ENCODE measurements at regions not wholly inside any gene's neighbourhood (a gene's known extent, or its start where the extent isn't known, plus 50 kb on each side); places are given as distances from the start of the nearest gene placed in this dataset.

- Histone ChIP-seq H3K9me1 (replicated peaks; ENCODE audit: control insufficient read depth, extremely low read depth, insufficient read depth, low read length) (no peaks in the 10 kb centered on the region), H3K27ac (ENCODE audit: insufficient read depth, low read depth, low read length) (no peak overlapping the region), H3K27me3 (ENCODE audit: control insufficient read depth in 2 of 2, insufficient read depth in 2 of 2, low read length in 2 of 2) (peaks cover 11 to 20% of the 10 kb centered on the region in 2 experiments), H3K9me3 (replicated peaks; ENCODE audit: control insufficient read depth, insufficient read depth, low read length) (no peaks in the 10 kb centered on the region), H2AFZ (ENCODE audit: low read depth, low read length) (no peak overlapping the region), H3K4me1 (ENCODE audit: control insufficient read depth, extremely low read depth, insufficient read depth, low read length) (no peaks in the 10 kb centered on the region), H3K4me2 (ENCODE audit: insufficient read depth, low read length) (no peak overlapping the region), H3K36me3 (ENCODE audit: control insufficient read depth in 2 of 2, extremely low read depth in 1 of 2, insufficient read depth in 2 of 2, low read length in 2 of 2) (no peaks in the 10 kb centered on the region), H3K79me2 (ENCODE audit: control insufficient read depth, insufficient read depth, low read length) (no peaks in the 10 kb centered on the region), H3K4me3 (replicated peaks in 1 of 3; ENCODE audit: insufficient read depth in 1 of 3, low read depth in 1 of 3, low read length in 3 of 3) (no peak overlapping the region), H4K20me1 (replicated peaks; ENCODE audit: control insufficient read depth, extremely low read depth, insufficient read depth, low read length) (peaks cover 2% of the 10 kb centered on the region), H3K9ac (replicated peaks; ENCODE audit: extremely low read depth, insufficient read depth, low read length) (no peak overlapping the region)
- POLR2A ChIA-PET: no interaction called here
- dilution Hi-C loops (cut with MboI; ENCODE audit: extremely low pct_ligation_motif_present, low sequenced_read_pairs) (no loop called here), intact Hi-C loops (cut with micrococcal nuclease) (no loop called here)
- no peak for TF ChIP-seq MAX (IDR thresholded peaks at IDR 0.05; ENCODE audit: insufficient read depth, insufficient read length)
- no peak for DNase-seq (ENCODE audit: low read depth, low spot score)
- no TSS peak for BruUV-seq (replicated peaks)
- CTCF ChIA-PET: interaction anchor here (1.4 kb wide), 1 partner anchor 17 kb away, joined by 6 read pairs; no protein-coding TSS in a partner anchor
- FAIRE-seq: no peak
Observed at GRCh38 chr5:135173662-135174290, 139.7 kb upstream of the PITX1 start.

GRCh38 chr5:135172718-135173117 lies 138.7 kb upstream of the PITX1 start:
- dilution Hi-C loops (cut with MboI; ENCODE audit: extremely low pct_ligation_motif_present, low sequenced_read_pairs) (no loop called here), intact Hi-C loops (cut with micrococcal nuclease) (no loop called here)
- H3K27me3 ChIP-seq (ENCODE audit: control insufficient read depth in 2 of 2, insufficient read depth in 2 of 2, low read length in 2 of 2): peaks cover 18 to 27% of the 10 kb centered on the region in 2 experiments
- H3K4me1 ChIP-seq (ENCODE audit: control insufficient read depth, extremely low read depth, insufficient read depth, low read length): no peaks in the 10 kb centered on the region
- H2AFZ ChIP-seq (ENCODE audit: low read depth, low read length): no peak overlapping the region
- H3K79me2 ChIP-seq (ENCODE audit: control insufficient read depth, insufficient read depth, low read length): no peaks in the 10 kb centered on the region
- H3K36me3 ChIP-seq (ENCODE audit: control insufficient read depth in 2 of 2, extremely low read depth in 1 of 2, insufficient read depth in 2 of 2, low read length in 2 of 2): no peaks in the 10 kb centered on the region
- POLR2A ChIA-PET: no interaction called here
- no TSS peak for BruUV-seq (replicated peaks)
- no peak overlapping the region for H3K27ac ChIP-seq (ENCODE audit: insufficient read depth, low read depth, low read length)
- FAIRE-seq: no peak
- H3K4me3 ChIP-seq (replicated peaks in 1 of 3; ENCODE audit: insufficient read depth in 1 of 3, low read depth in 1 of 3, low read length in 3 of 3): no peak overlapping the region
- CTCF ChIA-PET: interaction anchor here (1.7 kb wide), 1 partner anchor 15 kb away, joined by 5 read pairs; no protein-coding TSS in a partner anchor
- H4K20me1 ChIP-seq (replicated peaks; ENCODE audit: control insufficient read depth, extremely low read depth, insufficient read depth, low read length): peaks cover 2% of the 10 kb centered on the region
- TF ChIP-seq MAX (IDR thresholded peaks at IDR 0.05; ENCODE audit: insufficient read depth, insufficient read length) (no peak), JUN (IDR thresholded peaks at IDR 0.05; ENCODE audit: borderline replicate concordance, insufficient read depth, insufficient read length, low read depth) (no peak), EZH2 (IDR thresholded peaks at IDR 0.05; ENCODE audit: borderline replicate concordance, low read depth, low read length, severe bottlenecking) (no peak), GATA2 (IDR thresholded peaks at IDR 0.05; ENCODE audit: insufficient read depth, insufficient read length, low read depth, low read length) (no peak), POLR2AphosphoS5 (IDR thresholded peaks at IDR 0.05; ENCODE audit: insufficient read depth, low read depth, low read length) (no peak), FOS (IDR thresholded peaks at IDR 0.05; ENCODE audit: borderline replicate concordance, insufficient read depth, low read length) (no peak), POLR2A (IDR thresholded peaks at IDR 0.05; ENCODE audit: low read depth, low read length) (no peak), MYC (IDR thresholded peaks at IDR 0.05; ENCODE audit: low read depth, low read length) (no peak)
- TF ChIP-seq, protein P1, sequence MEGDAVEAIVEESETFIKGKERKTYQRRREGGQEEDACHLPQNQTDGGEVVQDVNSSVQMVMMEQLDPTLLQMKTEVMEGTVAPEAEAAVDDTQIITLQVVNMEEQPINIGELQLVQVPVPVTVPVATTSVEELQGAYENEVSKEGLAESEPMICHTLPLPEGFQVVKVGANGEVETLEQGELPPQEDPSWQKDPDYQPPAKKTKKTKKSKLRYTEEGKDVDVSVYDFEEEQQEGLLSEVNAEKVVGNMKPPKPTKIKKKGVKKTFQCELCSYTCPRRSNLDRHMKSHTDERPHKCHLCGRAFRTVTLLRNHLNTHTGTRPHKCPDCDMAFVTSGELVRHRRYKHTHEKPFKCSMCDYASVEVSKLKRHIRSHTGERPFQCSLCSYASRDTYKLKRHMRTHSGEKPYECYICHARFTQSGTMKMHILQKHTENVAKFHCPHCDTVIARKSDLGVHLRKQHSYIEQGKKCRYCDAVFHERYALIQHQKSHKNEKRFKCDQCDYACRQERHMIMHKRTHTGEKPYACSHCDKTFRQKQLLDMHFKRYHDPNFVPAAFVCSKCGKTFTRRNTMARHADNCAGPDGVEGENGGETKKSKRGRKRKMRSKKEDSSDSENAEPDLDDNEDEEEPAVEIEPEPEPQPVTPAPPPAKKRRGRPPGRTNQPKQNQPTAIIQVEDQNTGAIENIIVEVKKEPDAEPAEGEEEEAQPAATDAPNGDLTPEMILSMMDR (IDR thresholded peaks at IDR 0.05; ENCODE audit: extremely low read depth in 1 of 2, insufficient read depth in 1 of 2, low read depth in 1 of 2, low read length in 2 of 2): no peak
- no peak overlapping the region for H3K9ac ChIP-seq (replicated peaks; ENCODE audit: extremely low read depth, insufficient read depth, low read length)
- H3K4me2 ChIP-seq (ENCODE audit: insufficient read depth, low read length): no peak overlapping the region
- no peaks in the 10 kb centered on the region for H3K9me1 ChIP-seq (replicated peaks; ENCODE audit: control insufficient read depth, extremely low read depth, insufficient read depth, low read length)
- H3K9me3 ChIP-seq (replicated peaks; ENCODE audit: control insufficient read depth, insufficient read depth, low read length): no peaks in the 10 kb centered on the region
- no peak for DNase-seq (ENCODE audit: low read depth, low spot score)
